Esophagus squamous epithelium (tissue), 5 donors: ENCODE measurements at regions not wholly inside any gene's neighbourhood (a gene's known extent, or its start where the extent isn't known, plus 50 kb on each side); places are given as distances from the start of the nearest gene placed in this dataset.

Experiments used
- DNase-seq: peaks from one replicate; lab custom pipeline; 2025; lab: John Stamatoyannopoulos, UW
- H3K27ac ChIP-seq, 4 donors: fragments of 200-600 bp; sonication (generic); one replicate each; pipeline ENCODE4 v1.5.1; 2016 to 2019; ENCODE audit warnings: mild to moderate bottlenecking in 1 of 4
- H3K27me3 ChIP-seq, 4 donors: fragments of 200-600 bp; sonication (generic); 1 replicate in 3 of 4; 2 replicates in 1 of 4; pipeline versions ENCODE4 v1.5.1 to v1.6.0; 2017 to 2021; ENCODE audit warnings: antibody characterized with exemption in 1 of 4
- H3K36me3 ChIP-seq, 3 donors: fragments of 200-600 bp; sonication (generic); one replicate each; pipeline ENCODE4 v1.5.1; 2016 to 2019
- H3K4me1 ChIP-seq, 3 donors: fragments of 200-600 bp; sonication (generic); one replicate each; pipeline ENCODE4 v1.5.1; 2017 to 2019
- H3K4me3 ChIP-seq, 4 donors: fragments of 200-600 bp; sonication (generic); 1 replicate in 3 of 4; 2 replicates in 1 of 4; pipeline ENCODE4 v1.5.1; 2016 to 2019; ENCODE audit warnings: mild to moderate bottlenecking in 2 of 4, moderate library complexity in 1 of 4
- H3K9me3 ChIP-seq, 3 donors: fragments of 200-600 bp; sonication (generic); one replicate each; pipeline ENCODE4 v1.5.1; 2016 to 2019
- POLR2A ChIP-seq, 4 donors: fragments of 450-650 bp; IDR thresholded peaks; one replicate each; pipeline ENCODE4 v1.6.1; 2017; ENCODE audit warnings: antibody characterized with exemption in 4 of 4, mild to moderate bottlenecking in 4 of 4, moderate library complexity in 3 of 4
- WGBS, 2 donors: methylation state at CpG; one replicate each; pipeline ENCODE4 v1.1.5; 2018; 5-methylcytosine and 5-hydroxymethylcytosine counted together
- intact Hi-C: fragments of 100-400 bp; cut with DNase I; formaldehyde crosslinking; loops from one replicate; pipeline ENCODE4 v1.15.0; 2022
- TF ChIP-seq, protein P1 (sequence below), 6 experiments: fragments of 450-650 bp in 4 of 6; fragments of 200-600 bp in 2 of 6; sonication (generic) in 2 of 6; IDR thresholded peaks; one replicate each; pipeline ENCODE4 v1.5.1; 2016 to 2019; ENCODE audit warnings: antibody characterized with exemption in 6 of 6, mild to moderate bottlenecking in 4 of 6, moderate library complexity in 4 of 6
- donor health status: DM: yes; HTN: yes; CAD: no.

DNA sequence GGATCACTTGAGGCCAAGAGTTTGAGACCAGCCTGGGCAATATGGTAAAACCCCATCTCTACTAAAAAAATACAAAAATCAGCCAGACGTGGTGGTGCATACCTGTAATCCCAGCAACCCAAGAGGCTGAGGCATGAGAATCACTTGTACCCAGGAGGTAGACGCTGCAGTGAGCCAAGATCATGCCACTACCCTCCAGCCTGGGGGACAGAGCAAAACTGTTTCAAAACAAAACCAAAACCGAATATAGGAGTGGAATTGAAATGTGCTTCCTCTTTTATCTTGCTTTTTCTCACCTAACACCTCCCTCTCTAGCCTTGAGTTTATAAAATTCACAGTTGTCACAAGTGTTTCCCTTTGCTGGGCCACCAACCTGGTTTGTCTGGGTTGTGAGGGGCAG lies 181.9 kb downstream of the PAH start:
- 40 to 54% methylated on average over 3 of the region's 3 CpGs for WGBS, 2 donors
- H3K27me3 ChIP-seq = no peaks in the 10 kb centered on the region
- H3K9me3 ChIP-seq = no peaks in the 10 kb centered on the region
- intact Hi-C loops = no loop called here
- H3K36me3 ChIP-seq = no peaks in the 10 kb centered on the region
- no peak overlapping the region for H3K4me3 ChIP-seq
- no peak for DNase-seq
- H3K27ac ChIP-seq = no peak overlapping the region
- TF ChIP-seq, protein P1, sequence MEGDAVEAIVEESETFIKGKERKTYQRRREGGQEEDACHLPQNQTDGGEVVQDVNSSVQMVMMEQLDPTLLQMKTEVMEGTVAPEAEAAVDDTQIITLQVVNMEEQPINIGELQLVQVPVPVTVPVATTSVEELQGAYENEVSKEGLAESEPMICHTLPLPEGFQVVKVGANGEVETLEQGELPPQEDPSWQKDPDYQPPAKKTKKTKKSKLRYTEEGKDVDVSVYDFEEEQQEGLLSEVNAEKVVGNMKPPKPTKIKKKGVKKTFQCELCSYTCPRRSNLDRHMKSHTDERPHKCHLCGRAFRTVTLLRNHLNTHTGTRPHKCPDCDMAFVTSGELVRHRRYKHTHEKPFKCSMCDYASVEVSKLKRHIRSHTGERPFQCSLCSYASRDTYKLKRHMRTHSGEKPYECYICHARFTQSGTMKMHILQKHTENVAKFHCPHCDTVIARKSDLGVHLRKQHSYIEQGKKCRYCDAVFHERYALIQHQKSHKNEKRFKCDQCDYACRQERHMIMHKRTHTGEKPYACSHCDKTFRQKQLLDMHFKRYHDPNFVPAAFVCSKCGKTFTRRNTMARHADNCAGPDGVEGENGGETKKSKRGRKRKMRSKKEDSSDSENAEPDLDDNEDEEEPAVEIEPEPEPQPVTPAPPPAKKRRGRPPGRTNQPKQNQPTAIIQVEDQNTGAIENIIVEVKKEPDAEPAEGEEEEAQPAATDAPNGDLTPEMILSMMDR (IDR thresholded peaks at IDR 0.05) = no peak
- TF ChIP-seq POLR2A (IDR thresholded peaks at IDR 0.05) = no peak
- no peaks in the 10 kb centered on the region for H3K4me1 ChIP-seq

DNA sequence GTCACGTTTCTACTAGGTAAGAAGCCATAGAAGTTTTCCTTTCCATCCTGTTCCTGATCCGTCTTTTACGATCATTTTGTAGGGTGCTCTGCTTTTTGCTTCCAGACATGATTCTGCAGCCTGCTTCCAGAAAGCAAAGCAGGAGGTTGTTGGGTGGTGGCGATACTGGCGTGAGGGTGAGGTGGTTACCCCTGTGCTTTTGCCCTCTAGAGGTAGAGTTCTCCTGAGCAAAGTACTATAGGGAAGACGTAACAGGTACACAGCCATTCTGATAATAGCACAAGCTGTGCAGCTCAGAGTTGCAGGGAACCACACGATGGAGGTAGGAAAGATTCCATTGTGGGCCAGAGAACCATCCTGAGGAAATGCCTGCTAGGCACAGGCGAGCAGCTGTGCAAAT lies 186.0 kb downstream of the PAH start:
- H3K27me3 ChIP-seq = no peaks in the 10 kb centered on the region
- no peak overlapping the region for H3K4me3 ChIP-seq
- H3K27ac ChIP-seq = no peak overlapping the region
- H3K36me3 ChIP-seq = no peaks in the 10 kb centered on the region
- 67 to 71% methylated on average over 6 to 8 of the region's 8 CpGs for WGBS, 2 donors
- TF ChIP-seq, protein P1 (IDR thresholded peaks at IDR 0.05) = no peak
- no peak for TF ChIP-seq POLR2A (IDR thresholded peaks at IDR 0.05)
- intact Hi-C loops = no loop called here
- H3K9me3 ChIP-seq = no peaks in the 10 kb centered on the region
- no peak for DNase-seq
- no peaks in the 10 kb centered on the region for H3K4me1 ChIP-seq

DNA sequence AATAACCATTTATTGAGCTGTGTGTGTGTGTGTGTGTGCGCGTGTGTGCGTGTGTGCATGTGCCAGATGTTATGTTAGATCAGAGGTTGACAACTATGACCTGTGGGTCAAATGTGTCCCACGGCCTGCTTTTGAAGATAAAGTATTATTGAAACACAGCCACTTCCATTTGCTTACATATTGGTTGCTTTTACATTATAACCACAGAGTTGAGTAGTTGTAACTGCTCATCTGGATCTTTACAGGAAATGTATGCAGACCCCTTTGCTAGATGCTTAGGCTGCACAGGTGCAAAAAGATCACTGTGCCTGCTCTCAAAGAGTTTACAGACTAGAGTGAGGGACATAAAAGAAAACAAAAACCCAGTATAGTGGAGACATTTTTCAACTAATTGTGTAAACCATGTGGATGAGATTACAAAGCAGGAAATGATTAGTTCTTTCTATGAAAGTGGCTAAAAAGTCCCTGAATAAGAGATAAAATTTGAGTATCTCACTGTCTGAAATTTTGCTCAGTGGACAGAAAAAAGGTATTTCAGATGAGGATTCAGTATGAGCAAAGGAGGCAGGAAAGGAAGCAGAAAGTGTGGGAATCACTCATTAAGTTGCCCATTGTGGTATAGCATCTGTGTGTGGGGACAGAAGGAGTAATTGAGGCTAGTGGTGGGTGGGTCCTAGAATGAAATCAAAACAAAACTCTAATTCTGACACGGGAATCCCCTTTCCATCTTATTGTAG lies 188.4 kb downstream of the PAH start:
- Histone ChIP-seq H3K36me3 (no peaks in the 10 kb centered on the region), H3K4me3 (no peak overlapping the region), H3K9me3 (no peaks in the 10 kb centered on the region), H3K4me1 (no peaks in the 10 kb centered on the region), H3K27me3 (no peaks in the 10 kb centered on the region), H3K27ac (no peak overlapping the region)
- DNase-seq = no peak
- 61 to 66% methylated on average over 5 of the region's 5 CpGs for WGBS, 2 donors
- TF ChIP-seq, protein P1 (IDR thresholded peaks at IDR 0.05) = no peak
- TF ChIP-seq POLR2A (IDR thresholded peaks at IDR 0.05) = no peak
- intact Hi-C loops = no loop called here

DNA sequence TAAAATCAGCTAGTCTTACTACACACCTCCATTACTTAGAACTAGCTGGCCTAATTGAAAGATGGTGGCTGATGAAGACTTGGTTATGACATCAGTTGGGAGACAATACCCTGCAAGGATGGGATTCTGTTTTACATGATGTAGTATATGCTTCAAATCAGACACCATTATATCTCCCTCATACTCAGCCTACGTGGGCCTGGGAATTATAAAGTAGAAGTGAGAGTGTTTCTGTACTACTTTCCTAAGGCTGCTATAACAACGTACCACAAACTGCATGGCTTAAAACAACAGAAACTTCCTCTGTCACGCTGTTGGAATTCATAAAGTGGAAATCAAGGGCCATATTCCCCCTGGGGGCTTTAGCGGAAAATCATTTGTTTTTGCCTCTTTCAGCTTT lies 190.4 kb downstream of the PAH start:
- no peaks in the 10 kb centered on the region for H3K9me3 ChIP-seq
- intact Hi-C loops = no loop called here

DNA sequence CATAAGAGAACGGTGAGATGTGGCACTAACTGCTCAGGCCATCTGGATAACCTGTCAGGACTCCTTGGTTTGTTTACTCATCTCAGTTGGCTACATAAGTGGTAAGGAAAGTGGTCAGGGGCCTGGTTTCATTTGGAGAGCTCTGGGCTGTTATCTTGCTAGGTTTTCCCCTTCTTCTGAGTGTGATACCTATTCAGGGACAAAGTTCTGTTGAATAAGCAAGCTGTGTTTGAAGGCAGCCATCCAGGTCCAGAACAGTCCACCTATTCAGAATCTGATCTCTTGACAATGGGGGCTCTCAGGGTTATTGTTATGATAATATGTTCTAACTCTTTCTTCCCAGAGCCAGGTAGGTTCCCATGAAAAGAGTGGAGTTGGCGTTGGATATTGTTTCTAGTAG lies 194.9 kb downstream of the PAH start:
- intact Hi-C loops = no loop called here

More for the DNA sequence above, 190.4 kb downstream of the PAH start:
- Histone ChIP-seq H3K27ac (no peak overlapping the region), H3K4me1 (no peaks in the 10 kb centered on the region), H3K4me3 (no peak overlapping the region), H3K27me3 (no peaks in the 10 kb centered on the region), H3K36me3 (no peaks in the 10 kb centered on the region)
- whole genome bisulfite sequencing, 2 donors = 70 to 71% methylated on average over 4 of the region's 4 CpGs
- no peak for TF ChIP-seq POLR2A (IDR thresholded peaks at IDR 0.05)
- TF ChIP-seq, protein P1 (IDR thresholded peaks at IDR 0.05) = no peak
- DNase-seq = no peak

More for the DNA sequence above, 194.9 kb downstream of the PAH start:
- TF ChIP-seq, protein P1 (IDR thresholded peaks at IDR 0.05) = no peak
- no peak for TF ChIP-seq POLR2A (IDR thresholded peaks at IDR 0.05)
- WGBS, 2 donors = 76 to 79% methylated on average over 1 to 2 of the region's 2 CpGs
- no peaks in the 10 kb centered on the region for H3K27me3 ChIP-seq
- no peak overlapping the region for H3K4me3 ChIP-seq
- no peaks in the 10 kb centered on the region for H3K4me1 ChIP-seq
- H3K9me3 ChIP-seq = no peaks in the 10 kb centered on the region
- no peak overlapping the region for H3K27ac ChIP-seq
- no peak for DNase-seq
- H3K36me3 ChIP-seq = no peaks in the 10 kb centered on the region
